GM19239 (cell line): ENCODE measurements at regions not wholly inside any gene's neighbourhood (a gene's known extent, or its start where the extent isn't known, plus 50 kb on each side); places are given as distances from the start of the nearest gene placed in this dataset.

Experiments
- DNase-seq: peaks from one replicate; pipeline ENCODE4 v3.0.0; 2011; ENCODE audit warnings: low spot score; ENCODE audit not compliant: insufficient read length
- FAIRE-seq: peaks from 2 replicates; lab custom pipeline; 2011; peaks lifted over from hg19 to GRCh38; lab: Jason Lieb, UNC

DNA sequence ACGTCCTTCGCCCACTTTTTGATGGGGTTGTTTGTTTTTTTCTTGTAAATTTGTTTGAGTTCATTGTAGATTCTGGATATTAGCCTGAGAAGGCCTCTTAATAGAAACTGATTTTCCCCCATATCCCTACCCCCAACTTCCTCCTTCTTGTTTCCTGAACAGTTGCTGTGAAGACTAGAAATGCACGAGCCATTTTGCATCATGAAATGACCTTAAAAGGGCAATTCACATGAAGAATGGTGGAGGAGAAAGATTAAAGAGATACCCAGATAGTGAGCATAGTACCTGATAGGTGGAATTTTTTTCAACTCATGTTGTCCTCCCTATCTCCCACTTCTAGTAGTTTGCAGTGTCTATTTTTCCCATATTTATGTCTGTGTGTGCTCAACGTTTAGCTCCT, 55.2 kb upstream of the KCNH8 start:
- FAIRE-seq, result no peak
- no peak for DNase-seq

DNA sequence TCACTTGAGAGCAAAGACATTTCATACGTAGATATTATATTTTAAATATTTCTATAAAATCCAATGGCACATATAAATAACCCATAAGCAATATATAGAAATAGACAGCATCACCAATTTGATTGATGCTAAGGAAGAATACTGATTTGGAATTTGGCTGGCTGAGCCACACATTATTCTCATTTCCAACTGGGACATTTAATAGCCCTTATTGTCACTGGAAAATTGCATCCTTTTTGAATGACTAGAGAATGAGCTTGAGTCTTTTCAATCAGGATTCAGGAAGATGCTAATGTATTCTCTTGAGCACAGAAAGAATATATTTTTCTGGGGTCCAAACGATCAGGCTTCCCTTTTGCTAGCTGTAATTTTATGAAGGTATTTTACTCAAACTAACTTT, 70.9 kb upstream of the KCNH8 start:
- DNase-seq (no peak), FAIRE-seq (no peak)

DNA sequence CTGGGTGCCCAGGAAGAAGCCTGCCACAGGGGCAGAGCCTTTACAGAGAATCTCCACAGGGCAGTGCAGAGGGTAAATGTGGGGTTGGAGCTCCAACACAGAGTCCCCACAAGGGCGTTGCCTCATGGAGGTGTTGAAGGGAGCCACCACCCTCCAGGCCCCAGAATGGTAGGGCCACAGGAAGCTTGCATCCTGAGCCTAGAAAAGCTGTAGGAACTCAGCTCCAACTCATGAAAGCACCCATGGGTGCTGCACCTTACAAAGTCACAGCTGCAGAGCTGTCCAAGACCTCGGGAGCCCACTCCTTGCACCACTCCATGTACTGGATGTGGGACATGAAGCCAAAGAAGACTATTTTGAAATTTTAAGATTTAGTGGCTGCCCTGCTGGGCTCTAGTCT, 73.3 kb upstream of the KCNH8 start:
- FAIRE-seq, result no peak
- DNase-seq, result no peak

DNA sequence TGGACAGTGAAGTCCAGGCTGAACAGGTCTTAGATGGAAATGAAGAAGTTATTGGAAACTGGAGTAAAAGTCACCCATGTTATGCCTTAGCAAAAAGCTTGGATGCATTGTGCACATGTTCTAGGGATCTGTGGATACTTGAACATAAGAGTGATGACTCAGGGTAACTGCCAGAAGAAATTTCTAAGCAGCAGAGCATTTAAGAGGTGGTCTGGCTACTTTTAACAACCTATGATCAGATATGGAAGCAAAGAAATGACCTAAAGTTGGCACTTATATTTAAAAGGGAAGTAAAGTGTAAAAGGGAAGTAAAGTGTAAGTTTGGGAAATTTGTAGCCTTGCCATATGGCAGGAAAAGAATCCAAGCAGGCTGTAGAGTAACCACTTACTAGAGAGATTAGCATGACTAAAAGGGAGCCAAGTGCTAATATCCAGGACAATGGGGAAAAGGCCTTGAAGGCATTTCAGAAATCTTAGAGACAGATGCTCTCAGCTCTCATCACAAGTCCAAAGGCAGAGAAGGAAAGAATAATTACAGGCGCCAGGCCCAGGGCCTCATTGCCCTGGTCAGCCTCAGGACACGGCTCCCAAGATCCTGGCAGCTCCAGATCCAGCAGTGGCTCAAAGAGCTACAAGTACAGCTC, 73.9 kb upstream of the KCNH8 start:
- FAIRE-seq (no peak), DNase-seq (no peak)

DNA sequence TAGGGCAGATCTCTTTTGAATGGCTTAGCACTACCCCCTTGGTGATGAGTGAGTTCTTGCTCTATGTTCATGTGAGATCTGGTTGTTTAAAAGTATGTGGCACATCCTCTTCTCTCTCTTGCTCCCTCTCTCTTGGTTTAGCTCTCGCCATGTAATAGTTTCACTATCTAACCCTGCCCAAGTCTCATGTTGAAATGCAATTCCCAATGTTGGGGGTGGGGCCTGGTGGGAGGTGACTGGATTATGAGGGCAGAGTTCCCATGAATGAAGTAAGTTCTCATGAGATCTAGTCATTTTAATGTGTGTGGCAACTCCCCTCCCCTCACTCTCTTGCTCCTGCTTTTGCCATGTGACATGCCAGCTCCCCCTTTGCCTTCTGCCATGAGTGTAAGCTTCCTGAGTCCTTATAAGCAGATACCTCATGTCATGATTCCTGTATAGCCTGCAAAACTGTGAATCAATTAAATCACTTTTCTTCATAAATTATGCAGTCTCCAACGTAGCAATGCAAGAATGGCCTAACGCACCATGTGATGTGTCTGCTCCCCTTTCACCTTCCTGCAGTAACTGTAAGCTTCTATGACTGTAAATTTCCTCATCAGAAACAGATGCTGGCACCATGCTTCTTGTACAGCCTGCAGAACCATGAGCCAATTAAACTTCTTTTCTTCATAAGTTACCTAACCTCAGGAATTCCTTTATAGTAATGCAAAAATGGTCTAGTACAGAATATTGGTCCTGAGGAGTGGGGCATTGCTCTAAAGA, 74.8 kb upstream of the KCNH8 start:
- DNase-seq (no peak), FAIRE-seq (no peak)

DNA sequence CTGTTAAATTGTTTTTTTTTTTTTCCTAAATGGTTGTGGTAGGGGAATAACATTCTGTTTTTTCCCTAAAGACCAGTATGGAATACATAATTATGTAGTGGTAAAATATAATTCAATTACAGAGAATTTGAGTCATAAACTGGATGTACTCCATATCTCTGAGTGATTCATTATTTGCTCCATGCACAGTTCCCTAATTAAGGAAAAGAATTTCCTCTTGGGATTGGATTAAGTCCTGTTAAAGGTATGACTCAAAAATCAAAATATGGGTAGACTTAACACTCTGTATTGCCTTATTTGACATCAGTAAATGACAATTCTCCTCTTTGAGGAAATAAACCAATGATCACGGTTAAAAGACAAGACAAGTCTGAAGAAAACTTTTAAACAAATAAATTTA, 78.0 kb upstream of the KCNH8 start:
- no peak for FAIRE-seq
- DNase-seq, result no peak

DNA sequence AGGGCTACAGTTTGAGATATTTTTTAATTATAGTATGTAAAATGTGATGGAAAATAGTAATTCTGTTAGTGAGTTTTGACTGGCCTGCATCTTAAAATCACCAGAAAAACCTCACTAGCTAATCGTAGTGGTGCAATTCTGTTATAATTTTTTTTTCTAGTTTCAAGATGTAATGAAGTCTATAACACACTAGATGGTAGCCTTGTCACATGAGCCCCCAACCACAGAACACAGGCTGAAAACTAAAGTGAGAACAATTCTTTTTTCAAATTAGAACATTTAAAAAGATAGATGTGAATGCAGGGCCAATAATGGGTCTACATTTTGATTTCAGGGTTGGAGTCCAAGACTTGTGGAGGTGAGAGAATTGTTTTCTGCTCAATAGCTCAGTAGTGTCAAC, 83.3 kb upstream of the KCNH8 start:
- no peak for DNase-seq
- no peak for FAIRE-seq

DNA sequence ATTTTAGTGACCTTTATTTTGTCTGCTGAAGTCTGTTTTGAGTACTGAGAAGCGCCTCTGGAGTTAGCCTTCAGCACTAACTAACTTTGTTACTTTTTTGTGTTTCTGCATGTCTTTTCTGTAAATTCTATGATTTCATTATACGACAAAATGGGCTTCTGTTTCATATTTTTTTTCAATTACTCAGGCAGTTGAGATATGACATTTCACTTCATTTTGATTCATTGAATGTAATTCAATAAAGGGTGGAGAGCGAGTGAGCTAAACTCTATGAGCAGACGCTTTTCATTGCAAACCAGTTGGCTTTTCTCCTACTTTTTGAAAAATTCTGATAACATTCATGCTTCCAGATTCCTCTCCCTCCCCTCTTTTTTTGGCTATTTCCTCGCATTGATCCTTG, 84.4 kb upstream of the KCNH8 start:
- FAIRE-seq (no peak), DNase-seq (no peak)

DNA sequence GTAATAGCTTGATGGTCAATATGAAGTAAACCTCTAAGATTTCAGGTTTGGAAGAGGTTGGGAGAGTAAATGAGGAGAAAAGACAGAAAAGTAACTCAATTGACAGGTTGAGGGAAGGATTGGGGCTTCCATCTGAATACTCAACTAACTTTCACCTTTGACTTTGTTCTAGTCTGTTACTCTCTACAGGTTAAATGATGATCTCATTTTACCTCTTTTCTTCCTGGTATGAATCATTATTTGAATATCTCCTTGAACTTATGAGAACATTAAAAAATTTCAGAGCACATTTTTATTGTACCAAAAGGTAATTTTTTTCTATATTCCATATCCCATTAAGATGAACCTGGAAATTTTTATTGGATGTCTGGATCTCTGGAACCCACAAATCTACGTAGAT, 87.9 kb upstream of the KCNH8 start:
- FAIRE-seq (no peak), DNase-seq (no peak)

DNA sequence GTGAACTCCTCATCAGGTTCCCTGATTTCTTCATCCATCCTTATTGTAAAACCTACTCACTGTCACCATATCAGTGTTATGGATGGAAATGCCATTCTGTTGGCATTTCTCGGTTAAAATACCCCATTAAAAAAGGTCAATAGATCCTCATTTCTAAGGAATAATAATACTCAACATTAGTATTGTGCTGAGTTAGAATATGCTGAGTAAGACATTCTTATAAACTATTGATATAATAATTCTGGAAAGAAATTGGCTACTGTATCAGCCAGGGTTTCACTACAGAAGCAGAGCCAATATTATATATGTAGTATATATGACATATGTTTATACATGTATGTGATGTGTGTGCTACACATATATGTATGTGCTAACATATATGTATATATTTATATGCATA, 95.4 kb upstream of the KCNH8 start:
- no peak for FAIRE-seq
- DNase-seq, result no peak

DNA sequence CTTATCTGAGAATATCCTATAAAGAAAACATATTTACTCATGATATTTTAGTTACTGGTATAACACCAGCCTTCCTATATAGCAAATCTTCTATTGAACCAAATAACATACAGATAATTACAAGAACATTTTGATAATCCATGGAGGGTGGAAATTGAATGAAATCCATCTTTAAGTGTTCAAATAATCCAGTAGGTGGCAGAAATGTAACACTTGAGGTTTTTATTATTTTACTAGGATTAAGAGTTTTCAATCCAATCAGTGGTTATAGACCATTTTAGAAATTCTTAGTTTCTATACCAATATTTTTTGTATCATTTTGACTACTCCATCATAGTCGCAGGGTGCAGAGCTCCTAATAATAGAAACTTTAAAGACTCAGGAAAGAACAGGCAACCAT, 101.9 kb upstream of the KCNH8 start:
- DNase-seq (no peak), FAIRE-seq (no peak)

DNA sequence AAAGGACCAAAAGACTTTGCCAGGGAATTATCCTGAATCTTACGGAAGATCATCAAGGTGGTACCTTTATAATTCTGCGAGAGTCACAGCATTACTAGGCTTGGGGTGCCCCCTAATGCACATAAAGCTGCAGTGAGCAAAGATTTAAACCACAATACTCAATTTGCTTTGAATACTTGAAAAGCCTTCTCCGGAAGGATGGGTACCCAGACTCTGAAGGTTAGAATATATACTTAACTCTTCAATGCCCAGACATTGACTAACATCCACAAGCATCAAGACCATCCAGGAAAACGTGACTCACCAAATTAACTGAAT, 117.8 kb upstream of the KCNH8 start:
- FAIRE-seq, result no peak
- DNase-seq, result no peak

DNA sequence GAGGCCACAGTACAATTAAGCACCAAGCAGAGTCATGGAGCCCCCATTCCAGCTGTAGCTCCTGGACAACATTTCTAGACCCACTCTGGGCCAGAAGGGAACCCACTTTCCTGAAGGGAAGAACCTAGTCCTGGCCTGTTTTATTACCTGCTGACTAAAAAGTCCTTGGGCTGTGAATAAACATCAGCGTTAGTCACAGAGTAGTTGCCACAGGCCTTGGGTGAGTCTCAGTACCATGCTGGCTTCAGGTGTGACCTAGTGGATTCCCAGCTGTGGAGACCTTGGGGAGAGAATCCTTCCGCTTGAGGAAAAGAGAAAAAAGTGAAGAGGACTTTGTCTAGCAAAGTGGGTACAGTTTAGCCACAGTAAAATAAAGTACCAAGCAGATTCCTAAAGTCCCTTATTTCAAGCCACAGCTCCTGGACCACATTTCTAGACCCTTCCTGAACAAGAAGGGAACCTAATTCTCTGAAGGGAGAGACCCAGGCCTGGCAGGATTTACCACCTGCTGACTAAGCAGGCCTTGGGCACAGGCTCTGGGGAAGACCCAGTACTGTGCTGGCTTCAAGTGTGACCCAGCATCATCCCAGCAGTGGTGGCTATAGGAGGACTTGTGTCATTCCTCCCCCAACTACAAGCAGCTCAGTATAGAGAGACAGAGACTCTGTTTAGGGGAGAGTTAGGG, 118.3 kb upstream of the KCNH8 start:
- FAIRE-seq, result no peak
- no peak for DNase-seq

DNA sequence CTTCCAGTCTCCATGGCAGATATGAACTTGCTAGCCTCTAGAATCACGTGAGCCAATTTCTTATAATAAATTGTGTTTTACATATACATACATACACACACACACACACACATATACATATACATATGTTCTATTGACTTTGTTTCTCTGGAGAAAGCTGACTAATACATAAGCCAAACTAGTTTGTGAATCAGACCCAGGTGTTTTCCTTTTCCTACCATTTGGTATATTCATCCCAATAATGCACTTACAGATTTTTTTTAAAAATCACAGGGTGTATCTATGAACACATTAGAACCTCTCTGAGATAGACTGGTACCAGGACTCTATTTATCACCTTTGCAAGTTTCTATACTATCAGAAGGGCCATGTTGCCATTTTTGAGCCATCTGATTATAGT, 122.9 kb upstream of the KCNH8 start:
- FAIRE-seq, result no peak
- no peak for DNase-seq

DNA sequence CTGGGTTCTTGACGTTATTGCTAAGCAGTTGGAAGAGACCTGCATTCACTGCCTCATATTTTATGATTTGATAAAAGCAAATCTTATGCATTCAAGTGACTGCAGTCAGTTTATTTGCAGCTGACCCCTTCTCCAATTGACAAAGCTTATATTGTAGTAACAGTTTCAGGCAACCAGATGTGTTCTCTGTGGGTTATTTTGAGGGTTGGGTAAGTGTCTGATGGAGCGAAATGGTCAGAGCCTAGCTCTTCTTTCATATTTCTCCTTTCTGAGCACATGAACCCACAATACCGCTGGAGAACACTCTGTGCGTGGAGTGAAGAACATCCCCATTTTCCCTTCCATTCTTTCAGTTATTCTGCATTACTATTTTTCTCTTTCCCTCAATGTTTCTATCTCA, 125.8 kb upstream of the KCNH8 start:
- no peak for FAIRE-seq
- DNase-seq, result no peak

DNA sequence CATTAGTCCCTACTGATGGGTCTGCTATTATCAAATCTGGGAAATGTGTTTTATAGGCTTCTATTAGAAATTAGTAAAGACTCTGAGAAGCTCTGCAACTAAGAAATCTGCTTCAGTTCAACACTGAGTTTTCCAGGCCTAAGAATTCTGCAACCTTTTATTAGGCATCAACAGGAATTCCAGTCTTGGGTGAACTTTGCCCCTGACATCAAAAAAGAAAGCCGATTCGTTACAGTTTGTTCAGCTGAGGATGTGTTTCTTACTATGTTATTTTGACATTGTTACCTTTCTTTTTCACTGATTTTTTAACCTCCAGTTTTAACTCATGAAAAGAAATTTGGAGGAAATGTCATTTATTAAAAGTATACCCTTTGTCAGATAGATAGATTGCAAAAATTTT, 131.5 kb upstream of the KCNH8 start:
- FAIRE-seq (no peak), DNase-seq (no peak)

DNA sequence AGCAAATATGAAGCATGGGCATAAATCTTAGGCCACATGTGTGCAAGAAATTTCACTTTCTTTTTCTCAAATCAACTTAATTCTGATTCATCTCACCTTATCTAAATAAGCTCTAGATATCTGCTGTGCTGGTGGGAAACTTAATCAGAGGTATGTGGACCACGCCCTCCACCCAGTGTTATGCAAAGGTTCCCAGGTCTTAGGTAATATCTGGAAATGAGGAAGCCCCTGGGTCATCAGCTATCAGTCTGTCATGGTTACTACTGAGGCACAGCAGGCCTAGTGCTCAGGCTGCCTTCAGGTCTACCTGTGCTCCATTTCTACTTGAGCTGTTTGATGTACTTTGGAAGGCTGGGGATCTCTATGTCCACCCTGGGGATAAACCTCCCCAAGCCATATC, 134.4 kb upstream of the KCNH8 start:
- DNase-seq, result no peak
- FAIRE-seq, result no peak

DNA sequence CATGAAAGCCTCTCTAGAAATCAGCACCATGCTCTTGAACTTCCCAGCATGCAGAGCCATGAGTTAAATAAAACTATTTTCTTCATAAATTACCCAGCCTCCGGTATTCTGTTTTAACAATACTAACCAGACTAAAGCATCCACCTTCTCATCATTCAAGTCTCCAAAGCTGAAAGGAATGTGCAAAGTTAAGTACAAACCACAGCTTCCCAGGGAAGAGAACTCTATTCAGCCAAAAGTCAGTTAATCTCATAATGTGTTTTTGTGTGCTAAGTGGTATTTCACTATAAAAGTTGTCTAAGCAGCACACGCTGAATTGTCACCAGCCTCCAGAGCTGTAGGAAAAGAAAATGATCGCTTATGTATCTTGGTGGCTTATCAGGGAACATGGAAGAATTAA, 135.5 kb upstream of the KCNH8 start:
- DNase-seq (no peak), FAIRE-seq (no peak)

DNA sequence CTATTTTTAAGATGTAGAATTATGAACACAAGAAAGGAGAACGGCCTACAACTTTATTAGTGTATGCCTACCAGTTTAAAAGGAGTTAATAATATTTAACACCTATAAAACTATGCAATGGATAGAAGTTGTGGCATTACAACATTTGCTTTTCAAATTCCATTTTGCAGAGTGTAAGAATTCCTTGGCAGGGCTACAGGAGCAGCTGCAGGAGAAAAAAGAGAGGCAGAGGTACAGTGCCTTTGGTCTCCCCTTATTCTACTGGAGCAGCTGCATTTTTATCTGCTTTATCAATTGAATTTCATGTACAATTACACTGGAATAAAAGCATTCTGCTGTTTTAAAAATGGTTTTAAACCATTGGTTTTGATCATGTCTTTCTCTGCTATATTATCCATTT, 145.7 kb upstream of the KCNH8 start:
- FAIRE-seq (no peak), DNase-seq (no peak)

DNA sequence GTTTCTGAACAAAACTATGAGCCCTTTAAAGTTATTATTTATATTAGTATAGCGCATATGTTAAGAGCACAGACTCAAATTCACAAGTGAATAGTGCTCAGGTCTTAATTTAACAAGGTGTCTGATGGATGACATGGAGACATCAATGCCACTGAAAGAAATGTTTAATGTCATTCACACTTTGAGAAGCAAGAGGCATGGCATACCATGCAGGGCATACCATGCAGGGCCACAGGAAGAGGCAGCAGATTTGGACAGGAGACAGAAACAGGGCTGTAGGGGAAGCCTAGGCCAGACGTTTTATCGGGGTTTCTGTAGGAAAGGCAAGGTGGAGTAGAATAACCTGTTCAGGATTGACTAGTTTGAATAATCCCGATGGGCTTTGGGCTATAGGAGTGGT, 150.2 kb upstream of the KCNH8 start:
- DNase-seq (no peak), FAIRE-seq (no peak)

DNA sequence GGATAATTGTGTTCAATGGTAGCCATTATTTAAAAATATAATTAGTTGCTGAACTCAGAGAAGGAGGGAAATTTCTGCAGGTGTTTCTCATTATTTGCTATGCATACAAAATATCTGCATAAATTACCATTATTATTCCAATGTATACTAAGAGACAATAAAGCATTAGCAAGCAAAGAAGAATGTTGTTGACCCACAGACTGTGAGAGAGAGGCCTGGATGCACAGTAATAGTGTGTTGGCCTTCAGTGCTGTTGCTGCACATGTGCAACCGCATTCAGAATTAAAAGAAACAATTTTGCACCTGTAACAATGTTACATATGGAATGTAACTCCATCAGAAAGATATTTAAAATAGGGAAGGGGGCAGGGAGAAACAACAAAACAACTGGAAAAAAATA, 155.6 kb upstream of the KCNH8 start:
- no peak for DNase-seq
- FAIRE-seq, result no peak

DNA sequence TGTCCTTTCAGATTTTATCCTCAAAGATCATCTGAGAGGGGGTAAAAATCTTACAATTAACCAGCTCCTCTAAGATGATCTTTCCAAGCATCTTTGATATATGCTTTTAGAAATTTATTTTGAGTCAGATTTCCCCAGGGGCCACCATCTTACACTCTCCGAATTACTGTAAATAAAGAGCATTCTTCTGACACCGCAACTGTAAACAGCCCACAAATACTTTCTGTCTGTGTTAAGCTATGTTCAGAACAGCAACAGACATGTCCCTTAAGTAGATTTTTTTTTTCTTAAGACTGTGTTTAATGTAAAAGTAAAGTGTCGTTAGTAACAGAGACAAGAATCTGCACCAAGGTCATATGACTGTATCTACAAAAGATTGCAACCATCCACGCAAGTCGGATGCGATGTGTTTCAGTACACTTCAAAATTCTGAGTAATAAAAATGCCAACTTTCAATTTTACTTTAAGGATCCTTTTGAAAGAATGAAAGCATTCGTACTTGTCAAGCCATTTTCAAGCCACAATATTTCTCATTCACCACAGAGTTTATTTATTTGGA, 159.0 kb upstream of the KCNH8 start:
- no peak for FAIRE-seq

More for the DNA sequence above, 159.0 kb upstream of the KCNH8 start:
- no peak for DNase-seq
